ENCODE measurements at regions not wholly inside any gene's neighbourhood (a gene's known extent, or its start where the extent isn't known, plus 50 kb on each side); places are given as distances from the start of the nearest gene placed in this dataset.

- Mint-ChIP-seq H3K4me1 (no peaks in the 10 kb centered on the region), H3K4me3 (no peak overlapping the region), H3K27me3 (no peaks in the 10 kb centered on the region), H3K36me3 (no peaks in the 10 kb centered on the region), H3K27ac (no peak overlapping the region), H3K9me3 (no peaks in the 10 kb centered on the region)
- ATAC-seq, result no peak
These were observed 654.5 kb upstream of the PTCHD4 start for GRCh38 chr6:48765352-48765961.

GRCh38 chr6:48764286-48765044 is 653.5 kb upstream of the PTCHD4 start:
- Mint-ChIP-seq H3K27ac (no peak overlapping the region), H3K4me3 (no peak overlapping the region), H3K36me3 (no peaks in the 10 kb centered on the region), H3K9me3 (no peaks in the 10 kb centered on the region), H3K4me1 (no peaks in the 10 kb centered on the region), H3K27me3 (no peaks in the 10 kb centered on the region)
- no peak for ATAC-seq

- no peaks in the 10 kb centered on the region for H3K4me1 Mint-ChIP-seq
- H3K27me3 Mint-ChIP-seq, result no peaks in the 10 kb centered on the region
- peaks cover 5% of the 10 kb centered on the region for H3K9me3 Mint-ChIP-seq
- H3K27ac Mint-ChIP-seq, result no peak overlapping the region
- no peak overlapping the region for H3K4me3 Mint-ChIP-seq
- no peaks in the 10 kb centered on the region for H3K36me3 Mint-ChIP-seq
- ATAC-seq, result no peak
These were observed 646.7 kb upstream of the PTCHD4 start for GRCh38 chr6:48757661-48758060.

GRCh38 chr6:48755315-48755714 is 644.3 kb upstream of the PTCHD4 start:
- ATAC-seq, result no peak
- Mint-ChIP-seq H3K4me3 (no peak overlapping the region), H3K27ac (no peak overlapping the region), H3K4me1 (no peaks in the 10 kb centered on the region), H3K36me3 (no peaks in the 10 kb centered on the region), H3K9me3 (peaks cover 12% of the 10 kb centered on the region), H3K27me3 (no peaks in the 10 kb centered on the region)

GRCh38 chr6:48754641-48755040 is 643.6 kb upstream of the PTCHD4 start:
- Mint-ChIP-seq H3K9me3 (peaks cover 12% of the 10 kb centered on the region), H3K4me1 (no peaks in the 10 kb centered on the region), H3K27ac (no peak overlapping the region), H3K36me3 (no peaks in the 10 kb centered on the region), H3K4me3 (no peak overlapping the region), H3K27me3 (no peaks in the 10 kb centered on the region)
- ATAC-seq, result no peak

GRCh38 chr6:48750861-48751260 is 639.9 kb upstream of the PTCHD4 start:
- Mint-ChIP-seq H3K36me3 (no peaks in the 10 kb centered on the region), H3K4me1 (no peaks in the 10 kb centered on the region), H3K27me3 (no peaks in the 10 kb centered on the region), H3K27ac (no peak overlapping the region), H3K9me3 (peaks cover 8% of the 10 kb centered on the region), H3K4me3 (no peak overlapping the region)
- no peak for ATAC-seq

- Mint-ChIP-seq H3K4me3 (no peak overlapping the region), H3K4me1 (no peaks in the 10 kb centered on the region), H3K9me3 (peaks cover 15% of the 10 kb centered on the region), H3K27ac (no peak overlapping the region), H3K27me3 (no peaks in the 10 kb centered on the region), H3K36me3 (no peaks in the 10 kb centered on the region)
- no peak for ATAC-seq
These were observed 636.5 kb upstream of the PTCHD4 start for GRCh38 chr6:48747471-48747870.

GRCh38 chr6:48747040-48747439 is 636.0 kb upstream of the PTCHD4 start:
- H3K4me3 Mint-ChIP-seq, result no peak overlapping the region
- peaks cover 13% of the 10 kb centered on the region for H3K9me3 Mint-ChIP-seq
- H3K4me1 Mint-ChIP-seq, result no peaks in the 10 kb centered on the region
- no peak overlapping the region for H3K27ac Mint-ChIP-seq
- H3K36me3 Mint-ChIP-seq, result no peaks in the 10 kb centered on the region
- H3K27me3 Mint-ChIP-seq, result no peaks in the 10 kb centered on the region
- no peak for ATAC-seq

- no peaks in the 10 kb centered on the region for H3K4me1 Mint-ChIP-seq
- no peak overlapping the region for H3K4me3 Mint-ChIP-seq
- H3K36me3 Mint-ChIP-seq, result no peaks in the 10 kb centered on the region
- no peak overlapping the region for H3K27ac Mint-ChIP-seq
- no peaks in the 10 kb centered on the region for H3K27me3 Mint-ChIP-seq
- ATAC-seq, result no peak
- peaks cover 10% of the 10 kb centered on the region for H3K9me3 Mint-ChIP-seq
These were observed 634.0 kb upstream of the PTCHD4 start for GRCh38 chr6:48744948-48745347.

- Mint-ChIP-seq H3K36me3 (no peaks in the 10 kb centered on the region), H3K9me3 (peaks cover 10% of the 10 kb centered on the region), H3K27me3 (no peaks in the 10 kb centered on the region), H3K4me3 (no peak overlapping the region), H3K4me1 (no peaks in the 10 kb centered on the region), H3K27ac (no peak overlapping the region)
- ATAC-seq, result no peak
These were observed 632.7 kb upstream of the PTCHD4 start for GRCh38 chr6:48743738-48744137.

- no peak for ATAC-seq
- H3K36me3 Mint-ChIP-seq, result no peaks in the 10 kb centered on the region
- no peak overlapping the region for H3K27ac Mint-ChIP-seq
- H3K4me3 Mint-ChIP-seq, result no peak overlapping the region
- no peaks in the 10 kb centered on the region for H3K4me1 Mint-ChIP-seq
- no peaks in the 10 kb centered on the region for H3K27me3 Mint-ChIP-seq
- H3K9me3 Mint-ChIP-seq, result peaks cover 3% of the 10 kb centered on the region
These were observed 625.7 kb upstream of the PTCHD4 start for GRCh38 chr6:48736501-48737206.

- Mint-ChIP-seq H3K9me3 (peaks cover 7% of the 10 kb centered on the region), H3K4me3 (no peak overlapping the region), H3K4me1 (no peaks in the 10 kb centered on the region), H3K27ac (no peak overlapping the region), H3K36me3 (no peaks in the 10 kb centered on the region), H3K27me3 (no peaks in the 10 kb centered on the region)
- ATAC-seq, result no peak
These were observed 624.8 kb upstream of the PTCHD4 start for GRCh38 chr6:48735846-48736245.

GRCh38 chr6:48733581-48733980 is 622.6 kb upstream of the PTCHD4 start:
- Mint-ChIP-seq H3K27ac (no peak overlapping the region), H3K9me3 (peaks cover 16% of the 10 kb centered on the region), H3K27me3 (no peaks in the 10 kb centered on the region), H3K36me3 (no peaks in the 10 kb centered on the region), H3K4me1 (no peaks in the 10 kb centered on the region), H3K4me3 (no peak overlapping the region)
- no peak for ATAC-seq

- ATAC-seq, result no peak
- no peaks in the 10 kb centered on the region for H3K4me1 Mint-ChIP-seq
- no peak overlapping the region for H3K27ac Mint-ChIP-seq
- peaks cover 10% of the 10 kb centered on the region for H3K9me3 Mint-ChIP-seq
- H3K27me3 Mint-ChIP-seq, result no peaks in the 10 kb centered on the region
- H3K36me3 Mint-ChIP-seq, result no peaks in the 10 kb centered on the region
- no peak overlapping the region for H3K4me3 Mint-ChIP-seq
These were observed 603.7 kb upstream of the PTCHD4 start for GRCh38 chr6:48714699-48715098.

- H3K36me3 Mint-ChIP-seq, result no peaks in the 10 kb centered on the region
- no peaks in the 10 kb centered on the region for H3K4me1 Mint-ChIP-seq
- no peak for ATAC-seq
- H3K27me3 Mint-ChIP-seq, result no peaks in the 10 kb centered on the region
- H3K27ac Mint-ChIP-seq, result no peak overlapping the region
- H3K4me3 Mint-ChIP-seq, result no peak overlapping the region
- peaks cover 7% of the 10 kb centered on the region for H3K9me3 Mint-ChIP-seq
These were observed 603.3 kb upstream of the PTCHD4 start for GRCh38 chr6:48714250-48714649.

- no peak overlapping the region for H3K27ac Mint-ChIP-seq
- H3K4me3 Mint-ChIP-seq, result no peak overlapping the region
- H3K4me1 Mint-ChIP-seq, result no peaks in the 10 kb centered on the region
- peaks cover 7% of the 10 kb centered on the region for H3K9me3 Mint-ChIP-seq
- no peaks in the 10 kb centered on the region for H3K27me3 Mint-ChIP-seq
- no peak for ATAC-seq
- H3K36me3 Mint-ChIP-seq, result no peaks in the 10 kb centered on the region
These were observed 602.6 kb upstream of the PTCHD4 start for GRCh38 chr6:48713612-48714011.

All from stimulated activated memory B cell treated with anti-CD40 and anti-IgM and Interleukin-4, amounts not matched to agents 10 μg/mL and 1 μg/mL and 100 μg/mL, for 72 hours (primary cell).